Kidney glomerular epithelial cell (primary cell): ENCODE measurements at regions not wholly inside any gene's neighbourhood (a gene's known extent, or its start where the extent isn't known, plus 50 kb on each side); places are given as distances from the start of the nearest gene placed in this dataset.

ENCODE experiments used
- DNase-seq: peaks from one replicate; lab custom pipeline; 2025; lab: John Stamatoyannopoulos, UW

DNA sequence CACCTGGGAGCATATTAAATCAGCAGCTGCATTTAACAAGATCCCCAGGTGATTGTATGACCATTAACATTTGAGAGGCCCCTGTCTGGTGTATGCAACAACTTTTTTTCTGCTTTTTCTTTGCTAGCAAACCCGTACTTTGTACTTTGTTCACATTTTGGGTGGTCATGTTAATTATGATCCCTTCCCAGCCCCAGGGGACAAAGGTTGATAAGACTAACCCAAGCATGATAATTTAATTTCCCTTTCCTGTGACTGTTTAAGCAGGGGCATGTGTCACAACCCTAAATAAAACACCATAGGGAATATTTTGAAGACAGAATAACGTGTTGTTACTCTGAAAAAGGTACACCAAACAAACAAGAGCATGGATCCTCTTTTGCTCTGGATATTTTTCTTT, 332.0 kb downstream of the PCDH18 start:
- DNase-seq = no peak

- no peak for DNase-seq
Observed at GRCh38 chr4:137198791-137199190, 333.5 kb downstream of the PCDH18 start.

- no peak for DNase-seq
Observed at GRCh38 chr4:137194670-137195069, 337.6 kb downstream of the PCDH18 start.

DNA sequence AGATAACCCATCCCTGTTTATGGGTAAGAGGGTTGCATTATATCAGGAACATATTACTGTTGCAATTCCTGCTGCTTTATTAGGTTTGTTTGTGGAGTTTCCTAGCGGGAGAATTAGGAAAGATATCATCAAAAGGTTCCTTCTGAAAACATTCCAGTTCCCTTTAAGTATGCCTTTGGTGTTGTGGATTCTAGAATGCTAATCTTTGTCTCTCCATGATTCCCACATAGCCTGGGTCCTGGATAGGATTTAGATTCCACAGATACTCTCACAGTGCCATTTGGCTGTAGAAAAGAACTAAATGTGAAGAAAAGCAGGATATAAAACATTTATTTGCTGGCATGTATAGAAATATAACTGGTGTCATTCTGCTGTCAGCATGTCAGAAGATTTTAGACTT, 338.7 kb downstream of the PCDH18 start:
- DNase-seq = no peak

- DNase-seq = no peak
Observed at GRCh38 chr4:137181293-137181899, 350.9 kb downstream of the PCDH18 start.

DNA sequence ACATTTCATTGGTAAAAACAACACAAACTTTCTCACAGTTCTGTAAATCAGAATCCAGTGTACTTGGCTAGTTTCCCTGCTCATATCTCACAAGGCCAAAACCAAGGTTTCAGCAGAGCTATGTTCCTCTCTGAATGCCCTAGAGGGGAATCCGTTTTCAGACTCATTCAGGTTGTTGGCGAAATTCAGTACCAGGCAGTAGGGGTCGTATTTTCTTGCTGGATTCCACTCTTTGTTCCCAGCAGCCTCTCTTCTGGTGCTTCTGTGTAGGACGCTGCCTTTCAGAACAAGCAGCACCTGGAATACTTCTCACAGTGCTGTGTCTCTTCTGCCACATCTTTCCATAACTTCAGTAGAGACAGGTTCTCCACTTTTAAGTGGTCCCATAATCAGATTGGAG, 351.9 kb downstream of the PCDH18 start:
- DNase-seq = no peak

- DNase-seq = no peak
Observed at GRCh38 chr4:137156807-137157206, 375.5 kb downstream of the PCDH18 start.

- DNase-seq = no peak
Observed at GRCh38 chr4:137156054-137156453, 376.2 kb downstream of the PCDH18 start.

DNA sequence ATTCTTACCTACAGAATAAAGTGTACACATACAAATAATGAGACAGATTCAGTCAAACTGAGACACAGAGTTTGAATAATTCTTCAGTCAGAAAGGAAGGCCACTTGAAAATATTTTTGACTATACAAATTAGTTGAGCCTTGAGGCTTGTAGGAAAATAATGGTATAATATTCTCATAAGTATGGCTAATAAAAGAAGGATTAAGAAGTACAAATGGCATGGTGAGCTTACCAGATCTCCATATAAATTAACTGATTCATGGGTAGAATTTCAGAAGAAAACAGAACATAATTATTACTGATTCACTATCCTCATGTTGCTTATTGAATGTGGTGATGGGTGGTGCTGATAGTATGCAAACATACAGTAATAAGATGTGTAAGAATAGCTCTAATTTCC, 401.1 kb downstream of the PCDH18 start:
- DNase-seq = no peak

- no peak for DNase-seq
Observed at GRCh38 chr4:137129845-137130244, 402.4 kb downstream of the PCDH18 start.

DNA sequence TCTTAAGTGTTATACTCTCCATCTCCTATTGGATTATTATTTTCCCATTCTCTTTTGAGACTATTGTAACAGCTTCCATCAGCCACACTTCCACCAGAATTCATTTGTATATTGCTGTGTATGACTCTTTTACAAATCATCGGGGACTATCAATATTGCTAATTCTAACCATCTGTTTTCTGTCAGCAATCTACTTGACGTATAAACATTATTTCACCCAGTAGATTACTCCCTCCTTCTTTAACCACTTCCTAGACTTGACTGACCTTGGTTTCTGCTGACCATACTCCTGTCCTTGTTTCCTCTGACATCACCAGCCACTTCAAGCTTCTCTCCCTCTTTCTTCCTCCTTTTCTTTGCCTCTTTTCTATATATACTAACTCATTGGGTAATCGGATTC, 402.9 kb downstream of the PCDH18 start:
- DNase-seq = no peak

DNA sequence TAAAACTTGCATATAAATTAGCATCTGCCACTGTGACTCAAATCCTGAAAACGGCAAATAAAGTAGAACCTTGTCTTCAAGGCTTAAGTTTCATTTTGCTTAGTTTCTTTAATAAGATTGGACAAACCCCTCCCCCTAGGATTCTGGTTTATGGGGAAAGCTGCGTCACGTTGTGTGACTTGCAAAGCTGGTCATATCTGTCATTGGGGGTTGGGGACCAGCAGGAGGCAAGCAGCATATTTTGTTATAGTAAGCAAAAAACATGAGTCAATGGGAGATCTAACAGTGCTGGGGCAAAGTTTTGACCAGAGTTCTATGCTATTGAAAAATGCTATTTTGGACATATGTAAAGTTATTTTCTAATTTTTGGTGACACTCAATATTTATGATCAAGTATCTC, 407.3 kb downstream of the PCDH18 start:
- no peak for DNase-seq

DNA sequence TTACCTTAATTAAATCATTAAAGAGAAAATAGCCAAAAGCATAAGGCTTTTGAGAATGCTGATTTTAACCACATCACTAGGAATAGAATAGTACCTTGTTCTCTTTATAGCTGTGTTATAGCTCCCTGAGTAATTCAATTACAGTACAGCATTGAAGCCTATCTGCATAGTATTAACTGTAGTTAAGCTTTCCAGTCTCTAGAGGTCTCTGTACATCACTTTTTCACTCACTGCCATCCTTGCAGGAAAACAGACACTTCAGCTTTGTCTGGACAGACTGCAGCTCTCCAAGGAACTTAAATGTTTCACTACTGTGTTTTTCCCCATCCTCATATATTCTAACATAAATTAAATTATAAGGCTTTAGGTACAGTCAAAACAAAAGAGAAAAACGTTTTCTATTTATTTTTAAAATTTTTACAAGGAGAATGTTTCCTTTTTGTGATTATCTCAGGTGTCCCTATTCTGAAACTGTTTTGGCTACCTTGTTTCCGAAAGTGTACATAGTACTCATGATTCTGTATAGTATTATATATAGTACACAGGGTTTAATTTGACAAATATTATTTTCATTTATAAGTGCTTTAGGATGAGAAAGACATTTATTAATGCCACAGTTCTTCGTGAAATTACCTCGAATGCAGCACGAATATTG, 407.9 kb downstream of the PCDH18 start:
- DNase-seq = peak; percentile 69

GRCh38 chr4:137122876-137123275, 409.4 kb downstream of the PCDH18 start:
- DNase-seq = no peak

- no peak for DNase-seq
Observed at GRCh38 chr4:137116144-137116543, 416.1 kb downstream of the PCDH18 start.

DNA sequence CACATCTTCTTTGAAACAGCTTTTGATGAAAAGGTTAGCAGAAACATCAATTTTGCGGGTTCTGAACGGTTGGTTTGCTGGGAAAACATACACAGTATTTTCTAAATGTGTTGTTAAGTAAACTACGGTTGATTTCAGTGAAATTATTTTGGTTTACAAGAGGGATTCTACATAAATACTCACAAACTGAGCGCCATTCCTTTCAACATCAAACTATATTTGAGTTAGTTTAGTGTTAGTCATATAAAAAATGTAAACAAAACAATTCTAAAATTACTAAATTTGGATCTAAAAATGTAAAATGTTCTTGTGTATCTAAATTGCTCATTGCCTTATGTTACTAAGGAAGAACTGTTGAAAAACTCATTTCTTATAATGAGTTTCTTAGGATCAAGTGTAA, 425.6 kb downstream of the PCDH18 start:
- no peak for DNase-seq

DNA sequence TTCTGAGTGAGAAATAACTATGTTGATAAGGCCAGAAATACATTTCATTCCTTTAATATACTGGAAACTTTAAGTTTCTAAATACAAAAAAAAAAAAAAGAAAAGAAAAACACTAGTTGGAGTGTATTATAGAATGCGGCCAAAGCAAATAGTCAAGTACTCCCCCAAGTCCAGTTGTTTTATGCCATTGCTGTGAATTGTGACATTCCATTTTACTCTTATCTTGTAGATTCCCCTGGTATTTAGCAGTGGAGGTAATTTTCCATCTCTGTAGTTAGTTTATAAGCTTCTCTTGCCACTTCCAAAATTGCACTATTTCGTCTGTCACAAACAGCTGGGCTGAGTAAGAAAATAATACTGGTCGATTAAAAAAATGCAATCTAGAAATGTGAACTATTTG, 426.0 kb downstream of the PCDH18 start:
- DNase-seq = no peak

DNA sequence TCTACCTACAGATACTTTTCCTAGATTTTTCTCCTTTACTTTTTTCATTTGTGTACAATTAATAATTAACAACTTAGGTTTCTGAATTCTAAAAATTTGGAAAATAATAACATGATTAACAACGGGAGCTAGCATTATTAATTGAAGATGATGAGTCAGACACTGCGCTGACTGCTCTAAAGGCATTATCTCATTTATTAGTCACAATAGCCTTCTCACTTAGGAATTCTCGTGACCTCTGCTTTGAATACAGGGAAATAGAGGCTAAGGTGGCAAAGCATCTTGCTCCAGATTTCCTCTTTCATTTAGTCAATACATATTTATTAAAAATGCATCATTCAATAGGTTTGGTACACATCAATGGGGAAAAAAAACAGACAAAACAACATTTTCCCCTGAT, 441.3 kb downstream of the PCDH18 start:
- peak; percentile 19 for DNase-seq

GRCh38 chr4:137083571-137084135, 448.6 kb downstream of the PCDH18 start:
- DNase-seq = no peak

- DNase-seq = no peak
Observed at GRCh38 chr4:137082061-137082460, 450.2 kb downstream of the PCDH18 start.

DNA sequence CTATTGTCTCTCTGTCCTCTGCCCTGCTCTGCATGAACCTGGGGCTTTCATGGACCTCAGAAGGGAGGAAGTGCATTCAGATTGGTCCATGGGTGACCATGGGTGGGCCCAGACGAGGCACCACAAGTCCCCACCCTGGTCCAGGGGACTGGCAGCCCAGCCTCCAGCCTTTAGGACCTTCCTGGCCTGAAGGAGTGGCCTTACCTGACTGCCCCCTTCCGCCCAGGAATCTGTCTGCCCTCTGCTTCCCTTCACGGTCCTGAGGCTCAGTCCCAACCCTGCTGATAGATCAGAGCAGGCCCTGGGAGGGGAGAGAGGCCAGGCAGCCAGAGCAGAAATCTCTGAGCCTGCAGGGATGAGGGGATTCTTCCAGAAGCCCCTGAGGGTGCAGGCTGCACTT, 455.4 kb downstream of the PCDH18 start:
- no peak for DNase-seq

DNA sequence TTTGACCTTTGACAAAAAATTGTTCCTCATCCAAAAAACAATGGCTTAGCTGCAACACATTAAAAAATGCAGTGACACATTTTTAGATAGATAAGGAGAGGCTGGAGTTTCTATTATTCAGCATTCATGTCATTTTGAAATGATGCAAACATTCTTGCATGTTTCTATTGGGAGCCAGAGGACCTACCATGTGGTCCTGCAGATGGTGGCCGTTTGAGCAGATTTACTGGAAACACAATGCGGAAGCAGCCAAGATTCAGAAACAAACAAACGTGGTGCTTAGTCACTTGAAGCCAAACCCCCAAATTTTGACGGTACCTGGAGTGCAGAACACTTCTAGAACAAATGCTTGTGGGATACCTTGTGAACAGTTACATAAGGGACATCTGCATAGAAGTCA, 456.7 kb downstream of the PCDH18 start:
- no peak for DNase-seq

GRCh38 chr4:137070614-137071013, 461.7 kb downstream of the PCDH18 start:
- DNase-seq = no peak

GRCh38 chr4:137069473-137069872, 462.8 kb downstream of the PCDH18 start:
- no peak for DNase-seq
